IgD-negative memory B cell (primary cell): ENCODE measurements at regions not wholly inside any gene's neighbourhood (a gene's known extent, or its start where the extent isn't known, plus 50 kb on each side); places are given as distances from the start of the nearest gene placed in this dataset.
"Not testable (repeated sequence)": the region's sequence is repeated elsewhere in the genome, so short reads cannot be mapped to it uniquely, and the experiment has no call there.

ENCODE experiments used
- H3K27ac Mint-ChIP-seq, 3 donors: one replicate each; pipeline ENCODE4 v1.8.0; 2020 to 2022; ENCODE audit warnings: mild to moderate bottlenecking in 3 of 3, mixed read lengths in 3 of 3, moderate library complexity in 1 of 3
- H3K27me3 Mint-ChIP-seq: one replicate; pipeline ENCODE4 v1.8.0; 2021; ENCODE audit warnings: mixed read lengths
- H3K36me3 Mint-ChIP-seq: one replicate; pipeline ENCODE4 v1.8.0; 2020; ENCODE audit warnings: mild to moderate bottlenecking, mixed read lengths
- H3K4me1 Mint-ChIP-seq, 3 donors: one replicate each; pipeline ENCODE4 v1.8.0; 2020 to 2022; ENCODE audit warnings: mixed read lengths in 3 of 3, mild to moderate bottlenecking in 1 of 3
- H3K4me3 Mint-ChIP-seq, 4 donors: one replicate each; pipeline ENCODE4 v1.8.0; 2020 to 2022; ENCODE audit warnings: mild to moderate bottlenecking in 4 of 4, mixed read lengths in 4 of 4, moderate library complexity in 3 of 4
- H3K9me3 Mint-ChIP-seq, 3 donors: one replicate each; pipeline ENCODE4 v1.8.0; 2020 to 2021; ENCODE audit warnings: mixed read lengths in 3 of 3, mild to moderate bottlenecking in 1 of 3

DNA sequence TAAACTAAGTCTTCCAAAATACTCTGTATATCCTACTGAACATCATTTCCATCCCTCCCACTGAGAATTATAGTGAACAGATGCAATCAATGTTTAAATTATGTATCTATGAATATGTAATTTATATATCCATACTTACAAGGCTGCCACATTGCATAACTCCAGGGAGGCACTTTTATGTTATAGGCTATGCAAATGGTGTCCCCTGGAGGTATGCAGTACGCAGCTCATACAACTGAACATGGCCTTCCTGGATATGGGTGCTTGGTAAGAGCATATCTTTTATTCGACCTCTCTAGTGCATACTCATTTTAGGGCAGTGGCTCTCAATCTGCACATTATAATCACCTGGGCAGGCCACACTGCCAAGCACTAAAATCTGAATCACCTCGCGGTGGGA is 127.3 kb downstream of the BANF2 start:
- Mint-ChIP-seq H3K9me3 (no peaks in the 10 kb centered on the region), H3K27ac (no peak overlapping the region), H3K4me1 (peaks cover 0 to 5% (median under 1%) of the 10 kb centered on the region in 3 donors), H3K36me3 (no peaks in the 10 kb centered on the region), H3K4me3 (no peak overlapping the region), H3K27me3 (peaks cover 5% of the 10 kb centered on the region)

DNA sequence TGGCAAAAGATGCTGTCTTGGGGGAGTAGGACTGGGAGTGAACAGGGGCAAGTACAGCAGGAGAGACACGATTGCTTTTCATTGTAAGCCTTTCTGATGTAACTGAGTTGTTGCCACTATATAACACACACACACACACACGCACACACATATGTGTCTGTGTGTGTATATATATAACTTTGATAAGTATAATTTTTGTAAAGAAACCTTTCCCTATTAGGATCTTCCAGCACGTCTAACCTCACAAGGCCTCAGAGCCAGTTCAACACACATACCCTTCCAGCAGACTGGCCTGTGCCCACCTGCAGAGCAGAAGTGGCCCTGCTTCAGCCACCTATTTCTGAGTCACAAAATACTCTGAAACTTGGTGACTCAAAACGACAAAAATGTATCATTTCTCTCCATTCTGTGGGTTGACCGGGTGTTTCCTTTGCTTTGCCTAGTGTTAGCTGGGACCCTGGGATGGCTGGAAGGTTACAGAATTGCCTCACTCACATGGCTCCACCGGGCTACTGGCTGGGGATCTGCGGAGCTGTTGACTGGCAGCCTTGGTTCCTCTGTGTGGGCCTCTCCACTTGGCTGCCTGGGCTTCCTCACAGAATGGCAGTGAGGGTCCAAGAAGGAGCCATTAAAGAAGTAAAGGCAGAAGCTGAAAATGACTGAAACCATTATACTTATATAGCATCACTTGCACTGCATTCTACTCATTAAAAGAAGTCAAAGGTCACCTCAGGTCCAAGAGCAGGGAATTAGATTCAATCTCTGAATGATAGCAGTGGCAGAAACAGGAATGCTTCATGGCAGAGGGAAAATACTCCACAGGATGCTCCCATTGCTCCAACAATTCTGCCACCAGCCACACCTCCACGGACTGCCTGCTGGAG is 126.4 kb downstream of the BANF2 start:
- H3K36me3 Mint-ChIP-seq = no peaks in the 10 kb centered on the region
- peaks cover 5% of the 10 kb centered on the region for H3K27me3 Mint-ChIP-seq
- peak overlapping the region in 1 of 4 donors; percentile 35 for H3K4me3 Mint-ChIP-seq
- H3K27ac Mint-ChIP-seq = peak overlapping the region in 1 of 3 donors; percentile 2
- no peaks in the 10 kb centered on the region for H3K9me3 Mint-ChIP-seq
- peaks cover 0 to 5% (median 5%) of the 10 kb centered on the region in 3 donors for H3K4me1 Mint-ChIP-seq

GRCh38 chr20:17825252-17825959 is 125.6 kb downstream of the BANF2 start:
- peaks cover 5% of the 10 kb centered on the region for H3K27me3 Mint-ChIP-seq
- no peaks in the 10 kb centered on the region for H3K9me3 Mint-ChIP-seq
- H3K36me3 Mint-ChIP-seq = no peaks in the 10 kb centered on the region
- H3K4me1 Mint-ChIP-seq = peaks cover 0 to 5% (median 5%) of the 10 kb centered on the region in 3 donors
- H3K4me3 Mint-ChIP-seq = peak overlapping the region in 1 of 4 donors; percentile 35
- peak overlapping the region in 1 of 3 donors; percentile 6 for H3K27ac Mint-ChIP-seq

GRCh38 chr20:17824676-17825251 is 125.0 kb downstream of the BANF2 start:
- no peak overlapping the region for H3K4me3 Mint-ChIP-seq
- no peak overlapping the region for H3K27ac Mint-ChIP-seq
- peaks cover 5% of the 10 kb centered on the region for H3K27me3 Mint-ChIP-seq
- peaks cover 0 to 5% (median 5%) of the 10 kb centered on the region in 3 donors for H3K4me1 Mint-ChIP-seq
- H3K9me3 Mint-ChIP-seq = peaks cover 0 to under 1% (median 0%) of the 10 kb centered on the region in 3 donors
- H3K36me3 Mint-ChIP-seq = no peaks in the 10 kb centered on the region

GRCh38 chr20:17823409-17824144 is 123.8 kb downstream of the BANF2 start:
- H3K27ac Mint-ChIP-seq = peak overlapping the region in 1 of 3 donors; percentile 15
- no peak overlapping the region for H3K4me3 Mint-ChIP-seq

DNA sequence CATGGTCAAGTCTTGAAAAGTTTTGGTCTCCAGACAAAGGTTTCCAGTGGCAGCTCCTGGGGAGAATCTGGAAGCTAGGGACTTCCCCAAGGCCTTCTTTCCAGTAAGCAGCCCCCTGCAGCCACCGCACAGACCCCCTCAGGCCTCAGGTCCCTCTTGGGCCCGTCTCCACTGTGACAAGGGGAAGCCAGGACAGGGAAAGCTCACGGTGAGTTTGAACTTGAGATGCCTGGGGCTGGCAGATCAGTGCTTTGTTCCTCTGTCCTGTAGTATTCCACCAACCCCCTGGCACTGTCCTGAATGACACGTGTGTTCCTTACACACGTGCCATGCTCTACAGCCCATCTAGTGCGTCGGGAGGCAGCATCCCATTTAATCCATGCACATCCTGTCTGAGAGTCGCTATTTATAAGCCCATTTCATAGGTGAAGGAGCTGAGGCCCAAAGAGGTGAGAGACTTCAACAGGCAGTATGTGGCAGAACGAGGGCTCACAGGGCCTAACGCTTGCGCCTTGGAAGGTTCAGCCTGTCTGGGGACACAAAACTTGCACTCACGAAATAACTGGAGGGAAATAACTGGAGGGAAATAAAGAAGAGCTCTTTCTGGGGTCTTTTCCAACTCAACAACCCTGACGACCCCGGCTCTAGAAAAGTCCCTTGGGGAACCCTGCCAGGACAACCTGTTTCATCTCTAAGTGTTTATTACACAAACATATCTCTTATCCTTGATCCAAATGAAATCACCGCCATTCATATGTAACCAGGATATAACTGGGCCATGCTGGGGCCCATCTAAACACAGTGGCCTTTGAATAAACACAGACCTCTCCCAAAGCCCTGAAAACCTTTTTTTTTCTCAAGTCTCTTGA is 123.0 kb downstream of the BANF2 start:
- Mint-ChIP-seq H3K27me3 (peaks cover 1% of the 10 kb centered on the region), H3K36me3 (no peaks in the 10 kb centered on the region), H3K27ac (peak overlapping the region in 1 of 3 donors; percentile 15), H3K9me3 (peaks cover 4 to 7% (median 5%) of the 10 kb centered on the region in 3 donors), H3K4me3 (no peak overlapping the region), H3K4me1 (peaks cover 0 to 5% (median 5%) of the 10 kb centered on the region in 3 donors)

More at GRCh38 chr20:17823409-17824144, 123.8 kb downstream of the BANF2 start:
- Mint-ChIP-seq H3K4me1 (peaks cover 0 to 5% (median 5%) of the 10 kb centered on the region in 3 donors), H3K9me3 (peaks cover 4 to 7% (median 5%) of the 10 kb centered on the region in 3 donors), H3K36me3 (no peaks in the 10 kb centered on the region), H3K27me3 (peaks cover 2% of the 10 kb centered on the region)

DNA sequence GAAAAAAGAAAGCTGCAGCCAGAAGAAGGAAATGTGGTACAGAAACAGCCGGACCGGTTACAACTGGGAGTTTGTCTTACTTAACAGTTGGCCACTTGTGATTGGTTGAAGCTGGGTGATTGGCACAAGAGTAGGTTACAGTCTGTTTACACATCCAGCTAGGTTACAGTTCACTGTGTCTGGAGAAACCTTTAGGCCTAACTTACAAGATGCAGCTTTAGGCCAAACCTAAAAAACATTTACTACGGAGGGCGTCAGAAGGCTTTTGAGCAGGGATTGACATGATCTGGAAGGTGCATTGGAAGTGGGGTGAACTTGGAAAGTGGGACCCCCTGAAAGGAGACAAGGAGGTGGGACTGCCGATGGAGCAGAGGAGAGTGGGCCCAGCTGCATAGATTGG is 122.3 kb downstream of the BANF2 start:
- no peak overlapping the region for H3K4me3 Mint-ChIP-seq
- H3K9me3 Mint-ChIP-seq = peaks cover 4 to 7% (median 5%) of the 10 kb centered on the region in 3 donors
- peaks cover 0 to 5% (median 5%) of the 10 kb centered on the region in 3 donors for H3K4me1 Mint-ChIP-seq
- H3K36me3 Mint-ChIP-seq = no peaks in the 10 kb centered on the region
- H3K27ac Mint-ChIP-seq = peak overlapping the region in 2 of 3 donors; percentile 39 to 81
- peaks cover 1% of the 10 kb centered on the region for H3K27me3 Mint-ChIP-seq

GRCh38 chr20:17821606-17822005 is 121.8 kb downstream of the BANF2 start:
- H3K9me3 Mint-ChIP-seq, H3K27me3 Mint-ChIP-seq, H3K4me3 Mint-ChIP-seq, H3K36me3 Mint-ChIP-seq, H3K4me1 Mint-ChIP-seq: not testable (repeated sequence)
- H3K27ac Mint-ChIP-seq = peak overlapping the region in 1 of 3 donors; percentile 81

DNA sequence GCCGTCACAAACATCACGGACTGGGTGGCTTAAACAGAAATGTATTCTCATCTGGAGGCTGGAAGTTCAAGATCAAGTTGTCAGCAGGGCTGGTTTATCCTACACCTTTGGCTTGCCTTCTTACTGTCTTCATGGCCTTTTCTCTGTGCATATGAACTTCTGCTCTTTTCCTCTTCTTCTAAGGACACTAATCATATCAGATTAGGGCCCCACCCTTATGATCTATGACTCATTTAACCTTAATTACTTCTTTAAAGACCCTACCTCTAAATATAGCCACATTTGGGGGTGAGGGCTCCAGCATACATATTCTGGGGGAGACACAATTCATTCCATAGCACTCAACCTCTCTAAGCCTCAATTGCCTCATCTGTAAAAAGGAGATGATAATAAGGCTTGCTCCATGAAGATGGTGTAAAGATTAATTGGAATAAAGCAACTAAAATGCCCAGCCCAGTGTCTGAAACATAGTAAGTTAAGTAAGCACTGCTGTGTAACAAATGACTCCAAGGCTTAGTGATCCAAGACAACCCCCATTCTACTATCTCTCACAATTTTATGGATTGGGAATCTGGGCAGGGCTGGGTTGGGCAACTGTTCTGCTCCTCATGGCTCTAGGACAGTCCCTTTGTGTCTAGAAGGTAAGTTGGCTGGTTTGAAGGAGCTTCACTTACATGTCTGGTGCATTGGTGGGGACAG is 119.8 kb downstream of the BANF2 start:
- Mint-ChIP-seq H3K4me1 (peaks cover 0 to 5% (median 0%) of the 10 kb centered on the region in 3 donors), H3K36me3 (no peaks in the 10 kb centered on the region), H3K27ac (no peak overlapping the region), H3K9me3 (peaks cover 4 to 8% (median 5%) of the 10 kb centered on the region in 3 donors), H3K27me3 (no peaks in the 10 kb centered on the region), H3K4me3 (no peak overlapping the region)

DNA sequence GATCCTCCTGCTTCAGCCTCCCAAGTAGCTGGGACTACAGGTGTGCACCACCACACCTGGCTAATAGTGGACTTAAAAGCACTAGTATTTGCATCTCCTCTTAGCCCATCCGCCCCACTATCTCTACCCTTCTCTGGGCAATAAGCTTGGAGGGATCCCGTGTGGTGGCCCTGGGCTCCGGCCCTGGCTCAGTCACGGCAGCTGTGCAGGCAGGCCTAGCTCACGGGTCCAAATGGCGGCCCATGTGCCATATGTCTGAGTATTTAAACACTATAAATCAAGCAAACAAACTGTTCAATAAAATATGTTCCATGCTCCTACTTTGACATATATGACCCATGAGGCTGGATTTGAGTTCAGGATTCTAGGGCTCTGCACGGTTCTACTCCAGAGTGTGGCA is 118.4 kb downstream of the BANF2 start:
- no peak overlapping the region for H3K27ac Mint-ChIP-seq
- no peaks in the 10 kb centered on the region for H3K36me3 Mint-ChIP-seq
- H3K4me3 Mint-ChIP-seq = no peak overlapping the region
- H3K27me3 Mint-ChIP-seq = no peaks in the 10 kb centered on the region
- peaks cover 0 to 5% (median 0%) of the 10 kb centered on the region in 3 donors for H3K4me1 Mint-ChIP-seq
- peaks cover 4 to 8% (median 5%) of the 10 kb centered on the region in 3 donors for H3K9me3 Mint-ChIP-seq

DNA sequence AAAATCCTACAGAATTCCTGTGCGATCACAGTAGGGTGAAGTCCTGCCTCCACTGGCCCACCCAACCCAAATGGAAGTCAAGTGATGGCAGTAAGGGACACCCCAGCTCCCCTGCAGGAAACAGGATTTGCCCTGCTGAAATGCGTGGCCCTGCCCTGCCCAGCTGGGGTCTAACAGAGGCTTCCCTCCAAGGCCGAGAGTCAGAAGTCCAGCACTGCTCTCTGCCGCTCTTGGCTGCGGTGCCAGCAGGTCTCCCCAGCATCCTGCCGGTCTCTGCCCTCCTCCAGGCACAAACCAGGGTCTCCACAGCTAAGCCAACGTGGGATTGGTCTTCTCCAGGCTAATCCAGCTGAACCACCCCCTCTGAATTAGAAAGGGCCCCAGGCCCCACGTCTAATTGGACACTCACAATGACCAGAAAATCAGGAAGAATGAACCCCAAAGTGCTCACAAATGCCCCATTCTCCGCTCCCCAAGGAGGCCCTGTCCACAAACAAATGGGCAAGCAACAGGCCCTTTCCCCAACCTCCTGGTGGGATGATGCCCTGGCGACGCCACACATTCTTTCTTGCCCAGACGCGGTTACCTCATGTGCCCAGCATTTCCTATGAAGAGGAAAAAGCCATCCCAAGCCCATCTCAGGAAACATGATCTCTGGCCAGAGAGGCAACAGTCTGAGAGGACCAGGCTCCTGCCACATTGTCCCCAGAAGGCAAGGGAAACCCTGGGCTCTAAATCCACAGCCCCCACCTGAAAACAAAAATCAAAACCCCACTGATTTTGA is 117.2 kb downstream of the BANF2 start:
- Mint-ChIP-seq H3K9me3 (peaks cover 4 to 8% (median 5%) of the 10 kb centered on the region in 3 donors), H3K4me3 (no peak overlapping the region), H3K27ac (no peak overlapping the region), H3K4me1 (peaks cover 0 to 4% (median 1%) of the 10 kb centered on the region in 3 donors), H3K36me3 (no peaks in the 10 kb centered on the region), H3K27me3 (no peaks in the 10 kb centered on the region)

DNA sequence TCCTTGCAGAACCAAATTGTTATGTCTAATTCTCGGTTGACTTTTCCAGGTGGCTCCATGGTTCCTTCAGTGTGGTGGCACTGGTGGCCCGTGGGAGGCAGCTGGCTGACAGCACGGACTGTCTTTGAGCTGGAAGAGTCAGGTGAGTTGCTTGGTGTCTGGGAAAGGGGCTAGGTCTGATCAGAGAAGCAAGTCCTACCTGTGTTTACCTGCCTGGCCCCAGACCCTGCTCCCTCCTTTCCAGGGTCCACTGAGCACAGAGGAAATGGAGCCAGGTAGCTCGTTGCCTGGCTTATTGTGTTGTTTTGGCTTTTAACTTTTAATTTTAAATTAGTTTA is 111.8 kb downstream of the BANF2 start:
- peaks cover 0 to 5% (median 1%) of the 10 kb centered on the region in 3 donors for H3K4me1 Mint-ChIP-seq
- H3K9me3 Mint-ChIP-seq = peaks cover 0 to 1% (median 0%) of the 10 kb centered on the region in 3 donors
- no peak overlapping the region for H3K4me3 Mint-ChIP-seq
- no peaks in the 10 kb centered on the region for H3K27me3 Mint-ChIP-seq
- no peaks in the 10 kb centered on the region for H3K36me3 Mint-ChIP-seq
- H3K27ac Mint-ChIP-seq = no peak overlapping the region
